ENCODE measurements at regions not wholly inside any gene's neighbourhood (a gene's known extent, or its start where the extent isn't known, plus 50 kb on each side); places are given as distances from the start of the nearest gene placed in this dataset.
A peak's percentile ranks its signal among the peaks of the same experiment; 100 is the strongest.
"Not testable (repeated sequence)": the region's sequence is repeated elsewhere in the genome, so short reads cannot be mapped to it uniquely, and the experiment has no call there.

- Histone ChIP-seq H3K4me1 (replicated peaks in 1 of 2) (no peaks in the 10 kb centered on the region), H3K27ac (no peak overlapping the region), H3K4me3 (no peak overlapping the region)
- no peak for ATAC-seq (replicated peaks in 6 of 8)
- in situ Hi-C loops (cut with MboI; ENCODE audit: low pct_unique_long_range_greater_than_20kb in 2 of 9, low sequenced_read_pairs in 9 of 9, unreplicated experiment in 9 of 9) = no loop called here
Observed at GRCh38 chr2:195092341-195092740, 564.7 kb upstream of the SLC39A10 start.

GRCh38 chr2:195072806-195073205 is 584.2 kb upstream of the SLC39A10 start:
- in situ Hi-C loops (cut with MboI; ENCODE audit: low pct_unique_long_range_greater_than_20kb in 2 of 9, low sequenced_read_pairs in 9 of 9, unreplicated experiment in 9 of 9); H3K27ac ChIP-seq; H3K4me1 ChIP-seq (replicated peaks in 1 of 2); ATAC-seq (replicated peaks in 6 of 8); H3K4me3 ChIP-seq: not testable (repeated sequence)
- 0% methylated on average over 1 of the region's 13 CpGs; no CpG with 5 or more reads in 9 of the 10 experiments for WGBS, 10 experiments

- ATAC-seq (replicated peaks in 6 of 8) = no peak
- Histone ChIP-seq H3K27ac (no peak overlapping the region), H3K4me3 (no peak overlapping the region), H3K4me1 (replicated peaks in 1 of 2) (no peaks in the 10 kb centered on the region)
- in situ Hi-C loops (cut with MboI; ENCODE audit: low pct_unique_long_range_greater_than_20kb in 2 of 9, low sequenced_read_pairs in 9 of 9, unreplicated experiment in 9 of 9) = no loop called here
- WGBS, 10 experiments = 6 to 92% (median 68%) methylated on average over 1 to 2 of the region's 2 CpGs; no CpG with 5 or more reads in 2 of the 10 experiments
Observed at GRCh38 chr2:195057001-195057400, 600.0 kb upstream of the SLC39A10 start.

- 31 to 94% (median 86%) methylated on average over 2 of the region's 2 CpGs; no CpG with 5 or more reads in 5 of the 10 experiments for WGBS, 10 experiments
- Histone ChIP-seq H3K27ac (no peak overlapping the region), H3K4me3 (no peak overlapping the region), H3K4me1 (replicated peaks in 1 of 2) (no peaks in the 10 kb centered on the region)
- in situ Hi-C loops (cut with MboI; ENCODE audit: low pct_unique_long_range_greater_than_20kb in 2 of 9, low sequenced_read_pairs in 9 of 9, unreplicated experiment in 9 of 9) = no loop called here
- peak in 1 of 8 experiments; percentile 42 for ATAC-seq (replicated peaks in 6 of 8)
Observed at GRCh38 chr2:195055996-195056395, 601.0 kb upstream of the SLC39A10 start.

- Histone ChIP-seq H3K27ac (no peak overlapping the region), H3K4me3 (no peak overlapping the region), H3K4me1 (replicated peaks in 1 of 2) (no peaks in the 10 kb centered on the region)
- in situ Hi-C loops (cut with MboI; ENCODE audit: low pct_unique_long_range_greater_than_20kb in 2 of 9, low sequenced_read_pairs in 9 of 9, unreplicated experiment in 9 of 9) = no loop called here
- ATAC-seq (replicated peaks in 6 of 8) = no peak
Observed at GRCh38 chr2:195051401-195051800, 605.6 kb upstream of the SLC39A10 start.

GRCh38 chr2:195049372-195050031 is 607.5 kb upstream of the SLC39A10 start:
- no peak for ATAC-seq (replicated peaks in 6 of 8)
- 20 to 89% (median 71%) methylated on average over 1 of the region's 1 CpG; no CpG with 5 or more reads in 3 of the 10 experiments for WGBS, 10 experiments
- H3K4me3 ChIP-seq = no peak overlapping the region
- in situ Hi-C loops (cut with MboI; ENCODE audit: low pct_unique_long_range_greater_than_20kb in 2 of 9, low sequenced_read_pairs in 9 of 9, unreplicated experiment in 9 of 9) = no loop called here
- H3K27ac ChIP-seq = no peak overlapping the region
- H3K4me1 ChIP-seq (replicated peaks in 1 of 2) = no peaks in the 10 kb centered on the region

GRCh38 chr2:195047955-195048354 is 609.1 kb upstream of the SLC39A10 start:
- ATAC-seq (replicated peaks in 6 of 8) = no peak
- WGBS, 10 experiments = 25 to 100% (median 50%) methylated on average over 1 to 2 of the region's 2 CpGs; no CpG with 5 or more reads in 3 of the 10 experiments
- Histone ChIP-seq H3K4me3 (no peak overlapping the region), H3K4me1 (replicated peaks in 1 of 2) (no peaks in the 10 kb centered on the region), H3K27ac (no peak overlapping the region)
- in situ Hi-C loops (cut with MboI; ENCODE audit: low pct_unique_long_range_greater_than_20kb in 2 of 9, low sequenced_read_pairs in 9 of 9, unreplicated experiment in 9 of 9) = no loop called here

GRCh38 chr2:195044801-195045200 is 612.2 kb upstream of the SLC39A10 start:
- 50 to 100% (median 100%) methylated on average over 1 of the region's 1 CpG; no CpG with 5 or more reads in 2 of the 10 experiments for WGBS, 10 experiments
- Histone ChIP-seq H3K4me3 (no peak overlapping the region), H3K27ac (no peak overlapping the region), H3K4me1 (replicated peaks in 1 of 2) (no peaks in the 10 kb centered on the region)
- ATAC-seq (replicated peaks in 6 of 8) = no peak
- in situ Hi-C loops (cut with MboI; ENCODE audit: low pct_unique_long_range_greater_than_20kb in 2 of 9, low sequenced_read_pairs in 9 of 9, unreplicated experiment in 9 of 9) = no loop called here

GRCh38 chr2:195038153-195038552 is 618.9 kb upstream of the SLC39A10 start:
- no peak for ATAC-seq (replicated peaks in 6 of 8)
- in situ Hi-C loops (cut with MboI; ENCODE audit: low pct_unique_long_range_greater_than_20kb in 2 of 9, low sequenced_read_pairs in 9 of 9, unreplicated experiment in 9 of 9) = no loop called here
- Histone ChIP-seq H3K4me1 (replicated peaks in 1 of 2) (no peaks in the 10 kb centered on the region), H3K4me3 (no peak overlapping the region), H3K27ac (no peak overlapping the region)
- 0 to 100% (median 70%) methylated on average over 1 to 2 of the region's 2 CpGs for WGBS, 10 experiments

- no peak for ATAC-seq (replicated peaks in 6 of 8)
- Histone ChIP-seq H3K27ac (no peak overlapping the region), H3K4me3 (no peak overlapping the region), H3K4me1 (replicated peaks in 1 of 2) (no peaks in the 10 kb centered on the region)
- in situ Hi-C loops (cut with MboI; ENCODE audit: low pct_unique_long_range_greater_than_20kb in 2 of 9, low sequenced_read_pairs in 9 of 9, unreplicated experiment in 9 of 9) = no loop called here
- WGBS, 10 experiments = 50 to 93% (median 90%) methylated on average over 2 of the region's 2 CpGs; no CpG with 5 or more reads in 7 of the 10 experiments
Observed at GRCh38 chr2:195037045-195037444, 620.0 kb upstream of the SLC39A10 start.

GRCh38 chr2:195031411-195031810 is 625.6 kb upstream of the SLC39A10 start:
- 56 to 100% (median 88%) methylated on average over 1 of the region's 1 CpG; no CpG with 5 or more reads in 1 of the 10 experiments for WGBS, 10 experiments
- no peak overlapping the region for H3K4me3 ChIP-seq
- no peak overlapping the region for H3K27ac ChIP-seq
- H3K4me1 ChIP-seq (replicated peaks in 1 of 2) = no peaks in the 10 kb centered on the region
- ATAC-seq (replicated peaks in 6 of 8) = no peak
- in situ Hi-C loops (cut with MboI; ENCODE audit: low pct_unique_long_range_greater_than_20kb in 2 of 9, low sequenced_read_pairs in 9 of 9, unreplicated experiment in 9 of 9) = no loop called here

GRCh38 chr2:195029804-195030654 is 627.0 kb upstream of the SLC39A10 start:
- no peaks in the 10 kb centered on the region for H3K4me1 ChIP-seq (replicated peaks in 1 of 2)
- H3K4me3 ChIP-seq = no peak overlapping the region
- 0 to 85% (median 75%) methylated on average over 2 to 4 of the region's 4 CpGs for WGBS, 10 experiments
- H3K27ac ChIP-seq = no peak overlapping the region
- no peak for ATAC-seq (replicated peaks in 6 of 8)
- in situ Hi-C loops (cut with MboI; ENCODE audit: low pct_unique_long_range_greater_than_20kb in 2 of 9, low sequenced_read_pairs in 9 of 9, unreplicated experiment in 9 of 9) = no loop called here

GRCh38 chr2:195027947-195028346 is 629.1 kb upstream of the SLC39A10 start:
- in situ Hi-C loops (cut with MboI; ENCODE audit: low pct_unique_long_range_greater_than_20kb in 2 of 9, low sequenced_read_pairs in 9 of 9, unreplicated experiment in 9 of 9) = no loop called here
- 20 to 100% (median 60%) methylated on average over 1 to 4 of the region's 4 CpGs; no CpG with 5 or more reads in 3 of the 10 experiments for WGBS, 10 experiments
- Histone ChIP-seq H3K4me3 (no peak overlapping the region), H3K27ac (no peak overlapping the region), H3K4me1 (replicated peaks in 1 of 2) (no peaks in the 10 kb centered on the region)
- no peak for ATAC-seq (replicated peaks in 6 of 8)

Measured in motor neuron (in vitro differentiated cells).